ENCODE measurements at regions not wholly inside any gene's neighbourhood (a gene's known extent, or its start where the extent isn't known, plus 50 kb on each side); places are given as distances from the start of the nearest gene placed in this dataset.
"Not testable (repeated sequence)": the region's sequence is repeated elsewhere in the genome, so short reads cannot be mapped to it uniquely, and the experiment has no call there.

GRCh38 chr2:215565897-215566296 lies 130.0 kb upstream of the FN1 start:
- in situ Hi-C loops (cut with MboI; ENCODE audit: low sequenced_read_pairs) = no loop called here

GRCh38 chr2:215557701-215558100 lies 121.8 kb upstream of the FN1 start:
- in situ Hi-C loops (cut with MboI; ENCODE audit: low sequenced_read_pairs) = no loop called here

GRCh38 chr2:215556979-215557378 lies 121.1 kb upstream of the FN1 start:
- in situ Hi-C loops (cut with MboI; ENCODE audit: low sequenced_read_pairs) = no loop called here

DNA sequence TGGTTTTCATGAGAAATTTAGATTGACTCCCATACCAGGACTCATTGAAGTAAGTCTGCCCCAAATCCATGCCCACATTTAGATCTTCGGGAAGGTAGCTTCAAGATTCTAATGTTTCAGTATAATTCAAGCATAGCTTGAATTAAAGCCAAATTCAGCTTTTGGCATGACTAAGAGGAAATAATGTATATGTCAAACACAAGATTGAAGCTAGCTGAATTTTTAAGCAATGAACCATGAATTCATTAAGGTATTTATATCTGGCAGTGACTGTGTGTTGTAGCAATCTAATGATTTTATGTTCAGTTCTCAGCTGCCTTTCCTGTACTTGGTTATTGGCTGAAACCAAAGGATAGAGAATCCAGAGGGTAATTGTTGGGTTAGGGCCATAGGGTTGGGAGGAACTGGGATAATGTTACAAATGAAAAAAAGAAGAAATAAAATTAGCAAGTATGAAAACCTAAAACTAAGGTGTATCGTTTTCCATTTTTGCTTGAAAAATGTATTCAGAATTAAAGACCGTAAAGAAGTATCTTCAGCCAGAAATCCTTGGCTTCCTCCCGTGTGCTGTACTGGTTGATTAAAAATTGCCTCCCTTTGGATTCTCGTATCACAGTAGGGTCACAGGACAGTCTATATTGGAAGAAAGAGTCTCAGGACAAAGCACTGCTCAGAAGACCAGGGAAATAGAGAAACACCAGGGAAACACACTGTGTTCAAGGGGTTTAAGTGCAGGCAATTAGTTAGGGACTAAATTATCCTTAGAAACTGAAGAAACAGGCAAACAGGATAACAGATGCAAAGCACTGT lies 119.0 kb upstream of the FN1 start:
- in situ Hi-C loops (cut with MboI; ENCODE audit: low sequenced_read_pairs) = no loop called here

GRCh38 chr2:215553946-215554345 lies 118.1 kb upstream of the FN1 start:
- in situ Hi-C loops (cut with MboI; ENCODE audit: low sequenced_read_pairs) = no loop called here

GRCh38 chr2:215552144-215552580 lies 116.3 kb upstream of the FN1 start:
- in situ Hi-C loops (cut with MboI; ENCODE audit: low sequenced_read_pairs) = no loop called here

- in situ Hi-C loops (cut with MboI; ENCODE audit: low sequenced_read_pairs) = no loop called here
Measured at GRCh38 chr2:215550331-215550730, 114.5 kb upstream of the FN1 start.

- in situ Hi-C loops (cut with MboI; ENCODE audit: low sequenced_read_pairs) = no loop called here
Measured at GRCh38 chr2:215548714-215549113, 112.8 kb upstream of the FN1 start.

DNA sequence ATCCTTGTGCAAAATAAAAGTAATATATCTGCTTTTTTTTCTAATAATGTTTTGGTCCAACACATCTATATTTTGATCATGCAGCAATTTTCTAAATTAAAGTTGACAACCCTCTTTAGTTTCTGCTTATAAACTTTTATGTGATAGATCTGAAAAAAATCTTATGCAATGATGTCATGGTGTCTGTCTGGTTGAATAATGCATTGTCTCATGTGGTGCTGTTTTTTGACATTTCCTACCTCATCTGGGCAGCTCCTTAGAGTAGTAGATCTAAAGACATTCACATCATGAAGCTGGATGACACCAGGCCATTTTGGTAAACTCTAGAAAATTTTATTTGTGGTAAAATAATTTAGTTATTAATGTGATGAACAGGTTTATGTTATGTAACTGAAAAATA lies 106.8 kb upstream of the FN1 start:
- in situ Hi-C loops (cut with MboI; ENCODE audit: low sequenced_read_pairs) = no loop called here

GRCh38 chr2:215540658-215541057 lies 104.8 kb upstream of the FN1 start:
- in situ Hi-C loops (cut with MboI; ENCODE audit: low sequenced_read_pairs) = no loop called here

- in situ Hi-C loops (cut with MboI; ENCODE audit: low sequenced_read_pairs) = no loop called here
Measured at GRCh38 chr2:215537611-215538010, 101.7 kb upstream of the FN1 start.

- in situ Hi-C loops (cut with MboI; ENCODE audit: low sequenced_read_pairs) = no loop called here
Measured at GRCh38 chr2:215536510-215536909, 100.6 kb upstream of the FN1 start.

DNA sequence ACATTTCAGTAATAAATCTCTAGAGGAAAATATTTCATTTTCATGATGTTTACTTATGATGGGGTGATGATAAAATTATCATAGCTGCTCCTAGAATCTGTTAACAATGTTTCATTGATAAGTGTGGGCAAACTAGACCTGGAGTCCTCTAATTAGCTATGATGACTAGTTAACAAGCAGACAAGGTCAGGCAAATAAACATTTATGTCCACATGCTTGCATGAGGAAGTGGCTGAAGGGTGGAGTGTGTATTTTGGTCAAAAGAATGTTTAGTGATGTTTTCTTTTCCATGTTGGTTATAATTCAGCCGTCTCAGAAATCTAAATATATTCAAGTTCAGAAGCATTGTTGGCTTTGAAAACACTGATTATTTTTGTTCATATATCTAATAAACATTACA lies 99.9 kb upstream of the FN1 start:
- in situ Hi-C loops (cut with MboI; ENCODE audit: low sequenced_read_pairs) = no loop called here

- in situ Hi-C loops (cut with MboI; ENCODE audit: low sequenced_read_pairs) = no loop called here
Measured at GRCh38 chr2:215535125-215535668, 99.3 kb upstream of the FN1 start.

- in situ Hi-C loops (cut with MboI; ENCODE audit: low sequenced_read_pairs) = not testable (repeated sequence)
Measured at GRCh38 chr2:215533716-215534115, 97.8 kb upstream of the FN1 start.

GRCh38 chr2:215532844-215533243 lies 97.0 kb upstream of the FN1 start:
- in situ Hi-C loops (cut with MboI; ENCODE audit: low sequenced_read_pairs) = no loop called here

GRCh38 chr2:215531284-215531683 lies 95.4 kb upstream of the FN1 start:
- in situ Hi-C loops (cut with MboI; ENCODE audit: low sequenced_read_pairs) = no loop called here

DNA sequence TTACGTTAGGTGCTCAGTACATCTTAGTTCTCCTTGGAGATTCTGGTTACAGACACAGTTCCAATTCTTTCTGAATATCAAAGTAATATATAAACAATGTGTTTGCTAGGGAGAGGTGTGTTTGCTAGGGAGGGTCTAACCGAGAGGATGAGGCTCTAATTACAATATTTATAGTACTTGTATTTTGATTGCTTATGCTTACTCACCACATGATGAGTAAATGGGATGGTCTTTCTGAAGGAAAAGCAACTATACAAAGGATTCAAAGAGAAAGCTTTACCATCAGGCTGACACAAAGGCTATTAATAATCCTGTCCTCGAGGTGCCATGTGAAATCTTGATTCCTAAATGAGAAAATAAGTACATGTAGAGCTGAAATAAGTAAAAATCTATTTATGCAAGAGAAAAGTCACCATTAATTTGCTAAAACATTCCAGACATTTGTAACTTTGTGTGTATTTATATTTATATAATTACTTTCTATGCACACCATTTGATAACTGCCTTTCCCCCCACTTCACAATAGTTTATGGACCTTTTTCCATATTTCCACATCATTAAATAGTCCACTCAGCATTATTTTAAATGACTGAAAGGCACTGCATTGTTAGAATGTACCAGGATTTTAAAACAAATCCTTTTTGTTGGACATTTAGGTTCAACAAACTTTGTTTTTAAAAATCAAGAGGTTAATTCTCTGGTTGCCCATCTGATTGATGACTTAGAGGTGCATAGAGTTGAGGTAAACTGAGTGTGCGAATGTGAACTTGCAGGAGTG lies 94.5 kb upstream of the FN1 start:
- in situ Hi-C loops (cut with MboI; ENCODE audit: low sequenced_read_pairs) = no loop called here

- in situ Hi-C loops (cut with MboI; ENCODE audit: low sequenced_read_pairs) = no loop called here
Measured at GRCh38 chr2:215529271-215529670, 93.4 kb upstream of the FN1 start.

DNA sequence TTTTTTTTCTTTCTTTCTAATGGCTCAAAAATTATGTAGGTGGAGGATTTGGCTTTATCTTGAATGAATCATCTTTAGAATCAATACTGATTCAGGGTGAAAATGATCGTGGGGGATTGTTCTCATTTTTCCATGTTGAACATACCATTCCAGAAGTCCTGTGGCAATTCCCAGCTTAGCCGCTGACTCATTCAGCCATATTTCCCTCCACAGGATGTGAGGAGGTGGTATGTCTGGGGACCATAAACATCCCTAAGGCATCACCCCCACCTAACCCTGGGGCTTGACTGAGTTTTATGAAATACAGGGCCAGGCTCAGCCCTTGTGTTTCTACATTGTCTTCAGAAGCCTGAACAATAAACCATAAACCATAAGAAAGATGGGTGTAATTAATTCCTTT lies 92.7 kb upstream of the FN1 start:
- in situ Hi-C loops (cut with MboI; ENCODE audit: low sequenced_read_pairs) = no loop called here

GRCh38 chr2:215527736-215528135 lies 91.9 kb upstream of the FN1 start:
- in situ Hi-C loops (cut with MboI; ENCODE audit: low sequenced_read_pairs) = no loop called here

DNA sequence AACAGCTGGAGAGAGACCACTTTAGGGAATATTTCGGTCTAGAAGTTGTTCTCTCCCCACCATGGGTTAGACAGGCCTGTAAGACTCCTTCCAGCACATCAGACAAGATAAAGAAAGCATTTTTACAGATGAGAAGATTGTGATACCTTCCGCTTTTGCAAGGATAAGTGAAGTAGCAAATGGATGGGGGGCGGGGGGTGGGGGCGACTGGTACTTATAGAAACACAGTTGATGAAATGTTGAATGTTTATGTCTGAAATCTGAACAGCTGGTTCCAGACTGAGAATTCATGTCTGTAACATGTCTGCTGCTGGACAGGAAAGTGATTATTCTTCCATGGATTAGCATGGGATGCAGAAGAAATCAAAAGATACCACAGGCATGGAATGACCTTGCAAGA lies 90.5 kb upstream of the FN1 start:
- in situ Hi-C loops (cut with MboI; ENCODE audit: low sequenced_read_pairs) = no loop called here
